K562 (cell line): ENCODE measurements at regions not wholly inside any gene's neighbourhood (a gene's known extent, or its start where the extent isn't known, plus 50 kb on each side); places are given as distances from the start of the nearest gene placed in this dataset.

Experiments
- MEIS2 ChIP-seq: fragments of 450-650 bp; IDR thresholded peaks from 2 replicates; pipeline ENCODE4 v1.6.1; 2014; ENCODE audit warnings: mild to moderate bottlenecking; ENCODE audit not compliant: partially characterized antibody
- NCOA1 ChIP-seq: fragments of 450-650 bp; IDR thresholded peaks from 2 replicates; pipeline ENCODE4 v1.6.1; 2016; ENCODE audit warnings: low read depth
- SPI1 ChIP-seq: IDR thresholded peaks from 2 replicates; pipeline ENCODE4 v1.6.1; 2011; ENCODE audit warnings: low read depth, low read length, control low read depth, borderline replicate concordance
- TAF15 ChIP-seq: fragments of 200-400 bp; formaldehyde crosslinking; IDR thresholded peaks from 2 replicates; pipeline ENCODE4 v1.6.1; 2017; ENCODE audit warnings: mild to moderate bottlenecking, low read depth, low read length, moderate library complexity
- ZBTB7A ChIP-seq: IDR thresholded peaks from 2 replicates; pipeline ENCODE4 v1.6.1; 2011; ENCODE audit warnings: low read depth, mild to moderate bottlenecking, low read length, moderate library complexity, borderline replicate concordance; ENCODE audit not compliant: control insufficient read depth
- ZBTB8A ChIP-seq: fragments of 450-650 bp; IDR thresholded peaks from 2 replicates; pipeline ENCODE4 v1.6.1; 2018; ENCODE audit warnings: mild to moderate bottlenecking, moderate library complexity; ENCODE audit not compliant: partially characterized antibody
- ZMIZ1 ChIP-seq, 2 experiments: fragments of 150-350 bp in 1 of 2; IDR thresholded peaks; 2 replicates each; pipeline ENCODE4 v1.6.1; 2012 to 2016; ENCODE audit warnings: low read depth in 2 of 2, low read length in 2 of 2, mild to moderate bottlenecking in 1 of 2, moderate library complexity in 1 of 2
- ZNF354B ChIP-seq: fragments of 250-450 bp; sonication (Bioruptor Pico); IDR thresholded peaks from 2 replicates; pipeline ENCODE4 v1.4.0; 2020

GRCh38 chr4:57866468-57867171 lies 756.4 kb upstream of the IGFBP7 start (continued):
- TF ChIP-seq ZMIZ1 (IDR thresholded peaks at IDR 0.05; ENCODE audit: low read depth in 2 of 2, low read length in 2 of 2) (no peak), TAF15 (no peak), SPI1 (no peak), NCOA1 (no peak), ZNF354B (CRISPR knock-in tag) (no peak), ZBTB8A (no peak), MEIS2 (no peak), ZBTB7A (no peak)
- TF ChIP-seq, all 486 proteins: peak for 0
